Fibroblast of skin of right quadriceps (primary cell): ENCODE measurements at regions not wholly inside any gene's neighbourhood (a gene's known extent, or its start where the extent isn't known, plus 50 kb on each side); places are given as distances from the start of the nearest gene placed in this dataset.
A peak's percentile ranks its signal among the peaks of the same experiment; 100 is the strongest.

Experiments
- DNase-seq: peaks from one replicate; pipeline ENCODE4 v3.0.0-alpha.2; 2013

- no peak for DNase-seq
Measured at GRCh38 chr2:14125624-14126293, 506.8 kb upstream of the LRATD1 start.

GRCh38 chr2:14126846-14127245, 505.7 kb upstream of the LRATD1 start:
- no peak for DNase-seq

- no peak for DNase-seq
Measured at GRCh38 chr2:14127765-14128164, 504.8 kb upstream of the LRATD1 start.

- DNase-seq, result no peak
Measured at GRCh38 chr2:14132386-14132785, 500.1 kb upstream of the LRATD1 start.

- DNase-seq, result no peak
Measured at GRCh38 chr2:14134771-14135170, 497.7 kb upstream of the LRATD1 start.

GRCh38 chr2:14136030-14136429, 496.5 kb upstream of the LRATD1 start:
- no peak for DNase-seq

GRCh38 chr2:14137643-14138042, 494.9 kb upstream of the LRATD1 start:
- no peak for DNase-seq

- DNase-seq, result no peak
Measured at GRCh38 chr2:14140009-14140550, 492.4 kb upstream of the LRATD1 start.

GRCh38 chr2:14143435-14143834, 489.1 kb upstream of the LRATD1 start:
- DNase-seq, result no peak

- peak; percentile 65 for DNase-seq
Measured at GRCh38 chr2:14148216-14148615, 484.3 kb upstream of the LRATD1 start.

GRCh38 chr2:14157816-14158215, 474.7 kb upstream of the LRATD1 start:
- DNase-seq, result no peak

- no peak for DNase-seq
Measured at GRCh38 chr2:14180333-14180732, 452.2 kb upstream of the LRATD1 start.

GRCh38 chr2:14182227-14182946, 450.1 kb upstream of the LRATD1 start:
- no peak for DNase-seq

GRCh38 chr2:14185906-14186305, 446.6 kb upstream of the LRATD1 start:
- no peak for DNase-seq

GRCh38 chr2:14188446-14188845, 444.1 kb upstream of the LRATD1 start:
- DNase-seq, result no peak

GRCh38 chr2:14189929-14190328, 442.6 kb upstream of the LRATD1 start:
- peak; percentile 49 for DNase-seq

- DNase-seq, result no peak
Measured at GRCh38 chr2:14194233-14194632, 438.3 kb upstream of the LRATD1 start.

GRCh38 chr2:14197293-14197692, 435.2 kb upstream of the LRATD1 start:
- DNase-seq, result no peak

- DNase-seq, result no peak
Measured at GRCh38 chr2:14199040-14199439, 433.5 kb upstream of the LRATD1 start.

- DNase-seq, result no peak
Measured at GRCh38 chr2:14219306-14219705, 413.2 kb upstream of the LRATD1 start.

GRCh38 chr2:14220101-14220500, 412.4 kb upstream of the LRATD1 start:
- DNase-seq, result peak; percentile 45

GRCh38 chr2:14221466-14221865, 411.1 kb upstream of the LRATD1 start:
- DNase-seq, result no peak

- no peak for DNase-seq
Measured at GRCh38 chr2:14223576-14223975, 408.9 kb upstream of the LRATD1 start.

GRCh38 chr2:14231391-14231898, 401.1 kb upstream of the LRATD1 start:
- no peak for DNase-seq
